CD4-positive, alpha-beta T cell treated with Interleukin-15 for 4 hours (primary cell): ENCODE measurements at regions not wholly inside any gene's neighbourhood (a gene's known extent, or its start where the extent isn't known, plus 50 kb on each side); places are given as distances from the start of the nearest gene placed in this dataset.
"Not testable (repeated sequence)": the region's sequence is repeated elsewhere in the genome, so short reads cannot be mapped to it uniquely, and the experiment has no call there.

ENCODE experiments used
- DNase-seq: peaks from one replicate; pipeline ENCODE4 v3.0.0-alpha.2; 2020; ENCODE audit warnings: low spot score

DNA sequence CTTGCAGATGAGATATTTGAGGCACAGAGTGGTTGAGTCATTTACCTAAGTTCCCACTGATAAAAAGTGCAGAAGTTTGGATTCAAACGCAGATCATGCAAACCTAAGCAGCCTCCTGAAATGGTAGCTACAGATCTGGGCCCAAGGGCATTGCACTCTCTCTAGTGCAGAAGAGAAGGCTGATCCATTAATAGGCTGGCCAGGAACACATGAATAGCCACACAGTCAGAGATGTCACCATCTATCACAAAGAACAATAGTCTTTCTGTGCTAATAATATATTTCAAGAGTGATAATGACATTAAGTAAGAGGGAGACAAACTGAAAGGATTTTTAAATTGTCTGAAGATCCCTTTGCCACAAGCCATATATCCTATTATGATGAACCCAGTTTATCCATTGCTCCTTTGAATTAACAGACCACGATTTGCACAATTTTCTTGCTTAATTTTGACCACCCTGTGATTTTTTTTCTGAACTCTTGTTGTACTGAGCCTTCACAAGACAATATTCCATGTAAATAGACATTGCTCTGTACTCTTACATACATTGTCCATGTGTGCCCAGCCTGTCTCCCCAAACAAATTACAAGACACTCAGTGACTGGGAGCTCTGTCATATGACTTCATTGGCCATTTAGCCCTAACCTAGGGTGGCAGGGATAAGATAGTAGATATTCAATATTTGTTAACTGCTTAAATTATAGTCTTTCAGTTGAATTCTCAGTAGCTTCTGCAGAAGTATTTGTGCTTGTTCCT, 112.4 kb upstream of the RBPJ start:
- DNase-seq, result no peak

DNA sequence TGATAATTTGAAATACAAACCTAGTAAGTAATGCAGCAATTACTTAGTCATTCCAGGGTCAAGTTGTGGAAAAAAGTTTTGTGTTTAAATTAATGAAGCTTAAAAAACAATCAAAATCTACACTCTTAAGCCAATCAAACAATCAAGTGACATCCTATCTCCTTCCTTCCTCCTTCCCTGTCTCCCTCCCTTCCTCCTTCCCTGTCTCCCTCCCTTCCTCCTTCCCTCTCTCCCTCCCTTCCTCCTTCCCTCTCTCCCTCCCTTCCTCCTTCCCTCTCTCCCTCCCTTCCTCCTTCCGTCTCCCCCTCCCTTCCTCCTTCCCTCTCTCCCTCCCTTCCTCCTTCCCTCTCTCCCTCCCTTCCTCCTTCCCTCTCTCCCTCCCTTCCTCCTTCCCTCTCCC, 111.4 kb upstream of the RBPJ start:
- not testable (repeated sequence) for DNase-seq

DNA sequence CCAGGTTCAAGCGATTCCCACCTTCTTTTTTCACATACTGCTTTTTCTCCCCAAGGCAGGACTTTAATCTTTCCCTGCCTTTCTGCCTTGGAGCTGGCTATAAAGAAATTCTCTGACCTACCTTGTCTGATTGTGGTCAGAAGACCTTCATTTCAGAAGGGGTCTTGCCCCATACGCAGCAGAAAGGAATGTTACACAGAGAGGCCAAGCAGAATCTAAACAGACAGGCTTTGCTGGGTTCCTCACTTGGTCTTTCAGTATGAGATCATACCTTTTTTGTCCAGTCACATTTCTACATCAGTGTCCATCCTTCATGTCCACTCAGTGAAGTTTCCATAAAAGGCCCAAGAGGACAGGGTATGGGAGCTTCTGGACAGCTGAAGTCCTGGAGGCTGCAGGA, 108.3 kb upstream of the RBPJ start:
- no peak for DNase-seq

DNA sequence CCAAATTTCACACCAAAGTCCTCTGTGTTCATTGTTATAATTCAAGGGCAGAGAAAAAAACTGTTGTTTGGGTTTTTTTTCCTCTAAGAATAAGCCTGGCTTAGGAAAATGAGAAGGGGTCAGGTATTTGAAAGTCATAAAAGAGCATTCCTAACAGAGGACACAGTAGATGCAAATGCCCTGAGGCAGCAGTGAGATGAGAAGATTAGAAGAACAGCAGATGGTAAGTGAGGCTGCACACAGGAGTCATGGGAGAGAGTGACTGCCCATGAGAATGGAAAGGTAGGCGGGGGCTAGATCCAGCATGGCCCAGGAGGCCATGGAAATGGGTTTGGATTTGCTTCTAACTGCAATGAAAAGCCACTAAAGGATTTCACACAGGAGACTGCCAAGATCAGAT, 107.5 kb upstream of the RBPJ start:
- DNase-seq, result no peak

DNA sequence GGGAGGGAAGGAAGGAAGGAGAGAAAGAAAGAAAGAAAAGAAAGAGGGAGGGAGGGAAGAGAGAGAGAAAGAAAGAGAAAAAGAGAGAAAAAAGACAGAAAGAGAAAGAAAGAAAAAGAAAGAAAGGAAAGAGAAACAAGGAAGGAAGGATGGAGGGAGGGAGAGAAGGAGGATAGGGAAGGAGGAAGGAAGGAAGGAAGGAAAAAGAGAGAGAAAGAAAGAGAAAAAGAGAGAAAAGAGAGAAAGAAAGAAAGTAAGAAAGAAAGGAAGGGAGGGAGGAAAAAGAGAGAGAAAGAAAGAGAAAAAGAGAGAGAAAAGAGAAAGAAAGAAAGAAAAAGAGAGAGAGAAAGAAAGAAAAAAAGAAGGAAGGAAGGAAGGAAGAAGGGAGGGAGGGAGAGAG, 105.8 kb upstream of the RBPJ start:
- DNase-seq, result no peak

DNA sequence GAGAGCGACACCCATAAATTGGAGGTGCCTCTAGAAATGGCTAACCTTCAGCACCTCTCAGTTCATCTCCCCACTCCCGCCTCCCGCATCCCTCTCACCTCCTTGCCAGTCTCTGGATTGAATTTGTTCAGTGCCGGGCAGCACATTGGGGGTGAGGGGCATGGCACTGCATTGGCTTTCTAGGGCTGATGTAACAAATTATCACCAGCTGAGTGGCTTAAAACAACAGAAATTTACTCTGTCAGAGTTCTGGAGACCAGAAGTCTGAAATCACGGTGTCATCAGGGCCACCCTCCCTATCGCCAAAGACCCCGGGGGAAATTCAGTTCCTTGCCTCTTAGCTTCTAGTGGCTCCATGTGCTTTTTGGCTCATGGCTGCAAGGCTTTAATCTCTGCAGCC, 105.1 kb upstream of the RBPJ start:
- no peak for DNase-seq

DNA sequence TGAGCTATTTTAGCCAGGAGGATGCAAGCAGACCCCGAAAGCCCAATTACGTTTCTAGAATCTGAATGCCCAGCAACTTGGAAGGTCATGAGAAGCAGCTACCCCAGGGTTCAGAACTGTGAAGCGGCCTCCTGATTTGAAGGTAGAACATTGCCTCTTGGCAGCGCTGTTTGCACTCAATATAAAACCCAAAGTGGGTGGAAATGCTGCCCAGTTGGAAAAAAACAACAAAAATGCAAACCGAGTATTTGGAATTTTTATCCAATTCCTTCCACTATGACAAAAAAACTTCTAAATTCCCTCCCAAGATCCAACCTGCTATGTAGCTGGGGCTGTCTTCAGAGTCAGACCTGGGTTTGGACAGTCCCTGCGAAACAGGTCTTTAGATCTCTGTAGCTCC, 103.3 kb upstream of the RBPJ start:
- DNase-seq, result no peak

- no peak for DNase-seq
These were observed 102.7 kb upstream of the RBPJ start for GRCh38 chr4:26217961-26218676.

DNA sequence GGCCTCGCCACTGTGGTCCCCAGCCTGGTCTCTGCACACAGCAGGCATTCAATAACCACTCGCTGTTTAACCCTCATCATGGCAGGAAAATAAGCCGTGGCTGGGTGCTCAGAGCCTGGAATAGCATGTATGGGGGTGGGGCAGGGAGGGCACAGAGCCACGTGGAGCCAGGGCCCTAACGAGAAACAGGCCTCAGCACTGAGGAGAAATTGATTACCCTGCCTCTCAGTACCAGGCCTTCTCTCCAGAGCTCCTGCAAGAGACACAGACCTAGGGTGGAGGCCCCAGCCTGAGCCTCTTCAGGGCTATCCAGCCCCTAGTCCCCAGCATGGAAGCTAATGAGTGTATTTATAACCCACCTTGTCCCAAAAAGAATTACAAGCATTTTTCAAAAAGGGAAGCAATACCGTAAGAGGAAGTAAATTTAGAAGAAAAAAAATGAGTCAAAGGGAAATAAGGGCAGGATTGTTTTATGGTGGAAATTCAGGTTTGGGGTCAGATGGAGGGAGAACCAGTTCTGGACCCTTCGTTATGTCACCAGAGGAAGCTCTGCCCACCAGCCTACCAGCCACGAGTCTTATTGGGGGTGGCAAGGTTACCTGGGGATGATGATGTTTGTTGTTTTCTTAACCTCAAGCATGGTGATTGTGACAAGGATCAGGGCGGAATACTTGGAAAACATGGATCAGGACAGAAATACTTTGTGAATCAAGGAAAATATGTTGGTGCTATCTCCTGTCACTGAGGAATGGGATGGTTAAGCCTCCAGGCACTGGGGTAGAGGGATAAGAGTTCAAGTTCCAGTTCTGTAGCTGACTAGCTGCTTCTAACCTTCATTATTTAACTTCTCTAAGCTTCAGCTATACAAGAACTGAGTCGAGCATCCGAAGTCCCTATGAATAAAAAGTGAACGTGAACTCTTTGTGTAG, 101.9 kb upstream of the RBPJ start:
- no peak for DNase-seq

DNA sequence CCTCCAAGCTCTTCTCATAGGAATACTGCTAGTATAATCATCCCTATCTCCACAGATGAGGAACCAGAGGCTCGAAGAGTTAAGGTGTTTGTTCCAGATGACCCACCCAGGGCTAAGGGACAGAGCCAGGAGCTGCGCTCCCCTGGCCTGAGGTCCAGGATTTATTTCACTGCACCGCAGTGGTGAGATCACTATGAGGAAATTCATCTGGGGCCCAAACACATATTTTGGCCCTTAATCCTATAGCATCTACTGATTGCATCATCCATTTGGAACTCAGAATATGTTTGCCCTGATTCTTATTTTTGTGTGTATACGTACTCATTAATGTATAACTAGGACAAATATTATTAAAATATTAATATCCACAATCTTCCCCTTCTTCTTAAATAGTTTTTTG, 100.1 kb upstream of the RBPJ start:
- DNase-seq, result no peak

DNA sequence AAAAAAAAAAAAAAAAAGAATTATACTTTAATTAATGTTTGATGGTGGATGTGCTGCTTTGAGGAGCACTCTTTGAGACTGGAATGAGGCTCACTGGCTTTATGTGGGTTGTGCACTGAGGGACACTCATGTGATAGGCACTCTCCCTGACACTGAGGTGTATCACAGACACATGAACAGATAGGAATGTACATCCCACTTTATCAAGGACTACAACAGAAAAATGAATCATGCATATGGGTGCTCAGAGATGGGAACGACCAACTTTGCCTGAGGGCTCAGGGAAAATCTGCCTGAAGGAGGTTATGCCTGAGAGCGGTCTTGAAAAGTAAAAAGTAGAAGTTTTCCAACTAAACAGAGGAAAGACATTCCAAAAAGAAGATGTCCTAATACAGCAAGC, 97.7 kb upstream of the RBPJ start:
- no peak for DNase-seq

GRCh38 chr4:26226629-26227376, 94.0 kb upstream of the RBPJ start:
- no peak for DNase-seq

DNA sequence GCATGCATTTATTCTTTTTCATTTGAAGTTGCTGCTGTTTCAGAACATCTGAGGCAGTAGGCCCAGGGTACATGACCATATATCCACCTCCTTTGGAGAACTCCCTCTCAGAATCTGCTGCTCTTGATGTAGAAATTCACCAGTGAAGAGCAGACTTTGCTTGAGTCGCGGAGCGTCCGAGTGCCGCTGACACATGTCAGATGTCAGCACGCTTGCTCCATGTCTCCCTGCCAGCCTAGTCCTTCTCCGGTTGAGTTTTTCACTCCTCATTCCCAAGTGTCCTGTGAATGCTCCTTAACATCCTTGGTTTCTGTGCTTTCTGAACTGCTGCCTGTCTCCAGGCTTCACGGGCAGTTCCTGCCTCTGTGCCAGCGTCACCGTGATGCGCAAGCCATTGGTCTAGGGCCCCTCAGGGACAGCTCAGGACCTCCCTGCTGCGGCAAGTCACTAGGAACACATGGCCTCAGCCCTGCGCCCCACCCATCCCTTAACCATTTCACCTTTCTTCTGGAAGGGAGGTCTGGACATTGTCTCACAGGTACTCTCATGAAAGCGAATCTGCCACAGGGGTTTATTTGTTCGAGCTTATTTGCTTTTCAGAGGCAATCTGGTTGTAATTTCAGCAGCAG, 93.1 kb upstream of the RBPJ start:
- DNase-seq, result no peak

GRCh38 chr4:26228883-26229282, 91.9 kb upstream of the RBPJ start:
- DNase-seq, result no peak

GRCh38 chr4:26229974-26230373, 90.8 kb upstream of the RBPJ start:
- no peak for DNase-seq

GRCh38 chr4:26233350-26233749, 87.5 kb upstream of the RBPJ start:
- DNase-seq, result no peak

DNA sequence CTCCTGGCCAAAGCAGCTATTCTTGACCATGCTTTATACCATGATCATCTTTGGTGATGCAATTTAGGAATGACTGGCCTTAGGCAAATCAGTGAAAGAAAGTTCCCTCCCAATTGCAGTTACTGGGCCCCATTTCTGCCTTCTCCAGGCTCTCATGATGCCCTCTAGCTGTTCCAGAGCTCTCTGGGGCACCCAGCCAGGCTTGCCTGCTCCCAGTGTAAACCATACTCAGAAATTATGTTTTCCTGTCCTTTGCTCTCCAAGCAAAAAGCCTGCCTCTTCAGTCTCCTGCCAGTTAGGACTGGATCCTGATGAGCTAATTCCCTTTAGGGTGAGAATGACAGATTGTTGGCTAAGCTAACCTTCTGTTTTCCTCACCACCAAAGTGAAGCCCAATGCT, 85.3 kb upstream of the RBPJ start:
- DNase-seq, result no peak

- DNase-seq, result no peak
These were observed 82.9 kb upstream of the RBPJ start for GRCh38 chr4:26237916-26238315.

DNA sequence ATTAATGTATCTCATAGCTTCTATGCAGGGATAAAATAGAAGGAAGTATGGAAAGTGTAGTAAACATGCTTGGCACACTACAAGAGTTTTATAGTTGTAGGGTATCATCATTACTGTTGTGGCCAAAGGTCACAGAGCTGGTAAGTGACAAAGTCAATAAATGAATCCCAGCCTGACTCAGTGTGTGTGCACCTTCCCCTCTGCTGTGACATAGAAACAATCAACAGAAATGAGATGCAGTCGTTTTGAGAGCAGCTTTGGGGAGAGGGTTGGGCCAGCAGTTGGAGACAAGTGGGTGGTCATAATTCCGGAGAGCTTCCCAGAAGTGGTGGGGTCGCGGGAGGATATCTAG, 82.4 kb upstream of the RBPJ start:
- DNase-seq, result no peak

DNA sequence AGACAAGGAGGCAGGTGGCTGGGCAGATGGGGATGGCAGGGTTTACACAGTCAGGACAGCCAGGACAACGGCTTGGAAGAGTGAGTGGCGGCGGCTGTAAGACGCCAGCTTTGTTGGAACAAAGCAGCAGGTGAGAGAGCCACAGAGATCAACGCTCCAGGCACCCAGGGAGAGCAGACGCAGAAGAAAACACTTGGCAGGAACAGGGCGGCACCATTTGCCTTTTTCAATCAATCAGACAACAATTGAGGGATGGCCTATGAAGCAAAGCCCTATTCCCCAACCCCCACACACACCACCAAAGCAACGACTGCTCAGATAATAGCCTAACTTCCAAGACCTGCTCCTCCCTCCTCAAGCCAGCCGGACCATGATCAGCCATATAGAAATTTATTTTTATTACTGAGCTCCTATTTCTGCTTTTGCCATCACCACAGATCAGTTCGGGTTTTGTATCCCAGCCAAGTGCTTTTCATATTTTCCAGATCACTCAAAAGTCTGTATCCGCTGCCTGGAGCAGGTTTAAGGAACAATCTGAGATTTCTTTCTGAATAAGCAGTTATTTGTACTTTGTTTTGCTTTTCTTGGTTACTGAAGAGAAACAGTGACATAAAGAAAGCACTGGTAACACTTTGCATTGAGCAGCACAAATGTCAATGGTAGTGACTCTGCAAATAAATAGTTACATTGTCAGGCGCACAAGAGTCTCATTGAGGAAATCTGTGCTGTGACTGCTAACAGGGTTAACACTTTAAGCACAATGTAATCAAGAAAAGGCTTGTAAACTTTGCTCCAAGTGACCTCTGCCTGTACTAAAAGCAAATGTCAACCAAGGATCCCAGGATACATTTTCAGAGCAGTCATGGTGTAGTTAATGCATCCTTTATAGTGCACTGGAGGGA, 81.8 kb upstream of the RBPJ start:
- no peak for DNase-seq

DNA sequence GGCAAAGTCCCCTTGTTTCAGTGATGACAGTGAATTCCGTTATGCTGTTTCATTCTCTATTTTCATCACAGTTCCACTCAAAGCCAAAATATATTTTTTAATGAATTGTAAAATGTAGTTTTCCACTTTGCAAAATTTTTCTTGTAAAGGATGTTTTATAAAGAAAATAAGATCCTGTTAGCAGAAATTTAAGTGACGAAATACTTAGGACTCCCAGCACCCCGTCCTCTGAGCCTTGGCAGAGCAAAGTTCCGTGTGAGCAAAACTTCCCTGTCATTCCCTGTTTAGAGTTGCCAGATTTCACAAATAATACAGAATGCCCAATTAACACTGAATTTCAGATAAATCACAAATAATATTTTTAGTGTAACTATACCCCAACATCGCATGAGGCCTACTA, 81.0 kb upstream of the RBPJ start:
- no peak for DNase-seq
